ENCODE measurements at regions not wholly inside any gene's neighbourhood (a gene's known extent, or its start where the extent isn't known, plus 50 kb on each side); places are given as distances from the start of the nearest gene placed in this dataset.
"Not testable (repeated sequence)": the region's sequence is repeated elsewhere in the genome, so short reads cannot be mapped to it uniquely, and the experiment has no call there.

- not testable (repeated sequence) for DNase-seq
These were observed 1137.5 kb downstream of the TMEM121 start for GRCh38 chr14:106663805-106664410.

GRCh38 chr14:106665814-106666213, 1139.4 kb downstream of the TMEM121 start:
- no peak for DNase-seq

- DNase-seq = no peak
These were observed 1140.0 kb downstream of the TMEM121 start for GRCh38 chr14:106666341-106666740.

GRCh38 chr14:106670011-106670410, 1143.6 kb downstream of the TMEM121 start:
- DNase-seq = no peak

- not testable (repeated sequence) for DNase-seq
These were observed 1147.7 kb downstream of the TMEM121 start for GRCh38 chr14:106674093-106674492.

GRCh38 chr14:106674509-106675125, 1148.2 kb downstream of the TMEM121 start:
- DNase-seq = not testable (repeated sequence)

- not testable (repeated sequence) for DNase-seq
These were observed 1149.3 kb downstream of the TMEM121 start for GRCh38 chr14:106675716-106676115.

GRCh38 chr14:106679776-106680175, 1153.4 kb downstream of the TMEM121 start:
- DNase-seq = no peak

- no peak for DNase-seq
These were observed 1154.8 kb downstream of the TMEM121 start for GRCh38 chr14:106681161-106681560.

- no peak for DNase-seq
These were observed 1155.2 kb downstream of the TMEM121 start for GRCh38 chr14:106681568-106681967.

GRCh38 chr14:106683631-106684030, 1157.2 kb downstream of the TMEM121 start:
- DNase-seq = no peak

GRCh38 chr14:106686533-106686932, 1160.2 kb downstream of the TMEM121 start:
- DNase-seq = no peak

- DNase-seq = no peak
These were observed 1164.0 kb downstream of the TMEM121 start for GRCh38 chr14:106690333-106690891.

GRCh38 chr14:106691601-106692291, 1165.4 kb downstream of the TMEM121 start:
- no peak for DNase-seq

- no peak for DNase-seq
These were observed 1168.4 kb downstream of the TMEM121 start for GRCh38 chr14:106694638-106695393.

- peak; percentile 15 for DNase-seq
These were observed 1172.4 kb downstream of the TMEM121 start for GRCh38 chr14:106698620-106699267.

GRCh38 chr14:106703651-106704050, 1177.3 kb downstream of the TMEM121 start:
- DNase-seq = not testable (repeated sequence)

GRCh38 chr14:106706488-106706887, 1180.1 kb downstream of the TMEM121 start:
- not testable (repeated sequence) for DNase-seq

- not testable (repeated sequence) for DNase-seq
These were observed 1183.8 kb downstream of the TMEM121 start for GRCh38 chr14:106710187-106710586.

GRCh38 chr14:106712513-106712912, 1186.1 kb downstream of the TMEM121 start:
- DNase-seq = not testable (repeated sequence)

GRCh38 chr14:106714446-106715428, 1188.4 kb downstream of the TMEM121 start:
- DNase-seq = not testable (repeated sequence)

Data from GF-D8 (cell line).